GM23248 (cell line): ENCODE measurements at regions not wholly inside any gene's neighbourhood (a gene's known extent, or its start where the extent isn't known, plus 50 kb on each side); places are given as distances from the start of the nearest gene placed in this dataset.

Experiments used
- EZH2 ChIP-seq: fragments of 200-600 bp; sonication (generic); IDR thresholded peaks from 2 replicates; pipeline ENCODE4 v1.6.1; 2018; ENCODE audit warnings: antibody characterized with exemption, mild to moderate bottlenecking; ENCODE audit not compliant: insufficient read depth, poor library complexity, severe bottlenecking
- EZH2phosphoT487 ChIP-seq: fragments of 200-600 bp; sonication (generic); IDR thresholded peaks from 2 replicates; pipeline ENCODE4 v1.6.1; 2018; ENCODE audit warnings: antibody characterized with exemption, moderate library complexity, mild to moderate bottlenecking, low read depth; ENCODE audit not compliant: insufficient read depth

- TF ChIP-seq EZH2: no peak
- no peak for TF ChIP-seq EZH2phosphoT487
Observed at GRCh38 chr11:134949121-134950090, 537.4 kb upstream of the B3GAT1 start.
